HEK293T (cell line): ENCODE measurements at regions not wholly inside any gene's neighbourhood (a gene's known extent, or its start where the extent isn't known, plus 50 kb on each side); places are given as distances from the start of the nearest gene placed in this dataset.

ENCODE experiments used
- ARNT ChIP-seq: fragments of 450-650 bp; IDR thresholded peaks from 2 replicates; pipeline ENCODE4 v1.6.1; 2017; ENCODE audit warnings: mild to moderate bottlenecking
- BHLHE40 ChIP-seq: fragments of 450-650 bp; IDR thresholded peaks from 2 replicates; pipeline ENCODE4 v1.6.1; 2016; ENCODE audit warnings: mild to moderate bottlenecking, moderate library complexity, borderline replicate concordance
- CTBP1 ChIP-seq: fragments of 450-650 bp; IDR thresholded peaks from 2 replicates; pipeline ENCODE4 v1.6.1; 2016; ENCODE audit warnings: borderline replicate concordance
- ELF4 ChIP-seq: fragments of 450-650 bp; IDR thresholded peaks from 2 replicates; pipeline ENCODE4 v1.6.1; 2017; ENCODE audit warnings: antibody characterized with exemption
- FOXA1 ChIP-seq: fragments of 450-650 bp; IDR thresholded peaks from 2 replicates; pipeline ENCODE4 v1.6.1; 2016; ENCODE audit warnings: mild to moderate bottlenecking
- FOXK2 ChIP-seq: fragments of 450-650 bp; IDR thresholded peaks from 2 replicates; pipeline ENCODE4 v1.6.1; 2016; ENCODE audit warnings: mild to moderate bottlenecking
- FOXM1 ChIP-seq: fragments of 450-650 bp; IDR thresholded peaks from 2 replicates; pipeline ENCODE4 v1.6.1; 2017; ENCODE audit warnings: mild to moderate bottlenecking, borderline replicate concordance
- HDGF ChIP-seq: fragments of 450-650 bp; IDR thresholded peaks from 2 replicates; pipeline ENCODE4 v1.6.1; 2017; ENCODE audit warnings: antibody characterized with exemption, borderline replicate concordance
- L3MBTL2 ChIP-seq: fragments of 450-650 bp; conservative IDR thresholded peaks from 2 replicates; pipeline ENCODE4 v1.6.1; 2016; ENCODE audit warnings: mild to moderate bottlenecking
- NFRKB ChIP-seq: fragments of 450-650 bp; IDR thresholded peaks from 2 replicates; pipeline ENCODE4 v1.6.1; 2016; ENCODE audit warnings: mild to moderate bottlenecking, moderate library complexity
- PKNOX1 ChIP-seq: fragments of 450-650 bp; IDR thresholded peaks from 2 replicates; pipeline ENCODE4 v1.6.1; 2016
- SP1 ChIP-seq: fragments of 450-650 bp; IDR thresholded peaks from 2 replicates; pipeline ENCODE4 v1.6.1; 2017
- SUZ12 ChIP-seq: fragments of 450-650 bp; IDR thresholded peaks from 2 replicates; pipeline ENCODE4 v1.6.1; 2016; ENCODE audit warnings: mild to moderate bottlenecking
- ZNF384 ChIP-seq: fragments of 450-650 bp; IDR thresholded peaks from 2 replicates; pipeline ENCODE4 v1.6.1; 2016

- no peak for TF ChIP-seq BHLHE40
- no peak for TF ChIP-seq FOXM1
- TF ChIP-seq SP1 = no peak
- no peak for TF ChIP-seq NFRKB
- TF ChIP-seq HDGF = no peak
- no peak for TF ChIP-seq PKNOX1
- no peak for TF ChIP-seq ELF4
- no peak for TF ChIP-seq ARNT
- TF ChIP-seq SUZ12 = no peak
- no peak for TF ChIP-seq FOXK2
- TF ChIP-seq ZNF384 = no peak
- no peak for TF ChIP-seq FOXA1
- TF ChIP-seq CTBP1 = no peak
- TF ChIP-seq L3MBTL2 = no peak
Measured at GRCh38 chr1:37134599-37134998, 100.3 kb upstream of the GRIK3 start.
